GM21526 (cell line): ENCODE measurements at regions not wholly inside any gene's neighbourhood (a gene's known extent, or its start where the extent isn't known, plus 50 kb on each side); places are given as distances from the start of the nearest gene placed in this dataset.
"Not testable (repeated sequence)": the region's sequence is repeated elsewhere in the genome, so short reads cannot be mapped to it uniquely, and the experiment has no call there.

Experiments used
- ATAC-seq: cut with Tn5 transposase; IDR thresholded peaks from one replicate; pipeline ENCODE4 v1.9.1; 2021; ENCODE audit warnings: moderate library complexity; ENCODE audit not compliant: unreplicated experiment, low FRiP score

- no peak for ATAC-seq
Measured at GRCh38 chr6:115814907-115815306, 245.8 kb downstream of the FRK start.

- ATAC-seq = no peak
Measured at GRCh38 chr6:115811541-115811940, 249.2 kb downstream of the FRK start.

- no peak for ATAC-seq
Measured at GRCh38 chr6:115798229-115798628, 262.5 kb downstream of the FRK start.

- ATAC-seq = no peak
Measured at GRCh38 chr6:115796829-115797228, 263.9 kb downstream of the FRK start.

GRCh38 chr6:115796061-115796460 is 264.6 kb downstream of the FRK start:
- ATAC-seq = no peak

GRCh38 chr6:115783402-115784061 is 277.2 kb downstream of the FRK start:
- ATAC-seq = no peak

GRCh38 chr6:115782612-115783011 is 278.1 kb downstream of the FRK start:
- ATAC-seq = no peak

- ATAC-seq = no peak
Measured at GRCh38 chr6:115773741-115774140, 286.9 kb downstream of the FRK start.

DNA sequence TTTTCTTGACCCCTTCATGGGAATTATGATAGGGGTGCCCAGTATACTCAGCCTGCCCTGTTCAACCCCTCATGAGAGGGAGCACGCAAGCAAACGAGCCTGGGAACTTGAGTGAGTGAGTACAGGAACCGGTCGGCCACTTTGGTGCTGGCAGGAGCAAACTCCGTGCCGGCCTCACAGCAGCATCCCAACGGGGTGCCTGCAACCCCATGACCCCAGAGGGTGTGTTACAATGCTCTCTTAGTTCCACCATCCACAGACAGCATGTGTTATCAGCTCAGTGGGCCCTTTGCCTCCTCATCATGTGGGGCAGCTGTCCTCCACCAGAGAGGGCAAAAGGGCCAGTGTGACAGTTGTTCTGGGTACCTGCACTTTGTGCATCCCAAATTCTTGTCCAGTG is 289.8 kb downstream of the FRK start:
- ATAC-seq = no peak

- ATAC-seq = no peak
Measured at GRCh38 chr6:115768500-115768899, 292.2 kb downstream of the FRK start.

DNA sequence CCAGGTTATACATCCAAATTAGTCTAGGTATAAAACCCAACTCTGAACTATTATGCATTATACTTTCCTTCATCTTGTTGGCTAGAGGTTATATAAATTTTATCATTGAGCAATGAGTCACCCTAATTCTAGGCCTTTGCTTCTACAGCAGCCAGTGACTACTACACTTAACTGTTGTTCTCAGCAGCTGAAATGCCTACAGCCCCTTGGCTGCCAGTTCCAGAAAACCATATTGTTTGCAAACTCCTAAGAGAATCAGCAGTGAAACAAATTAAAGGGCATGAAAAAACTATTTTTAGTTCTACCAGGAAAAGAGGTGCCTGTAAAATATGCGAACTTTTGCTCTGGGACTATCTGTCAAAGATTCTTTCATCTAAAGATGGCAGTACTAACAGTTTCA is 292.8 kb downstream of the FRK start:
- ATAC-seq = no peak

DNA sequence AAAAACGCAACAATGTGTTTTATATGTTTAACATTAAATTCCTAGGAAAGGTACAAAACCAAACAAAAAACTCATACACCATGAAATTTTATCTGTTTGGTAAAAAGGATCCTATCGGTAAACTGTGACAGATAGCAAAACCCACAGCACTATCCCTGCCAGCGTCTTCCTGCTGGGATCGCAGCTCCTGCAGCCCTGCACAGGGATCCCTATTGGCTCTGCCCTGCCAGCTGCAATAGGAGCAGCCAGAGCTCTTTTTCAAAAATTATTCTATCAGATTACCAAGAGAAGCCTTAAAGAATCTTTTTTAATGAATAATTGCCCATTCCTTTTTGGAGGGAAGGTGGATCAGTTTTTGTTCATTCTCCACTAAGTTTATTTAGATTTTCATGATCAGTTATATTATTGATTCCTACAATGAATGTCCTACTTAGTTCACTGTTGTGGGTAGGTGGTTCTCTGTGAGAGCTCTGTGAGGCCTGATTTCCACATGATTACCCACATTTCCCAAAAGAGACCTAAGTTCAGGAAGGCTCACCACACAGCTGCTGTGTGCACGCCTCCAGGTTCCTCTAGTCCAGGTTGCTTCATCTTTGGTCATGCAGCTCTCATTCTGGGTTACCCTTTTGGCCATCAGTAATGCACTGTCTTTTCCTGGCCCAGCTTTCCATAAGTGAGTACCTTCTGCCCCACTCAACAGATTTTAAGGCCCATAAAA is 293.8 kb downstream of the FRK start:
- no peak for ATAC-seq

- ATAC-seq = no peak
Measured at GRCh38 chr6:115765966-115766365, 294.7 kb downstream of the FRK start.

DNA sequence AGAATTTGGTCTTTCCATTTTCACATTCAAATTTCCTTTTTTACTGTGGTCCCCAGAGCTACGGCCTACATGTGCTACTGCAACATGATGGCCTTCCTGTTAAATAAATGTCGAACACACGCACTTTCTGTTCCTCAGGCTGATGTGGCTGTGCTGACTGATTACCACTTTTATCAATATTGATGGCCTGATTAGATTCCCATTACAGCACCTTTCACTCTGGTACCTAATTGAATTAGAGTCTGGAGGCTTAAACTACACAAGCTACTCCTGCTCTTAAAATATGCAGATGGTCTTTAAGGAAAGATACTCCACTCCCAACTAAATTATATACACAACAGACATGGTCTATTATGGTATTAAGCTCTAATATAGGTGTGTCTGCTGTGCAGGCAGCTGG is 301.6 kb downstream of the FRK start:
- no peak for ATAC-seq

DNA sequence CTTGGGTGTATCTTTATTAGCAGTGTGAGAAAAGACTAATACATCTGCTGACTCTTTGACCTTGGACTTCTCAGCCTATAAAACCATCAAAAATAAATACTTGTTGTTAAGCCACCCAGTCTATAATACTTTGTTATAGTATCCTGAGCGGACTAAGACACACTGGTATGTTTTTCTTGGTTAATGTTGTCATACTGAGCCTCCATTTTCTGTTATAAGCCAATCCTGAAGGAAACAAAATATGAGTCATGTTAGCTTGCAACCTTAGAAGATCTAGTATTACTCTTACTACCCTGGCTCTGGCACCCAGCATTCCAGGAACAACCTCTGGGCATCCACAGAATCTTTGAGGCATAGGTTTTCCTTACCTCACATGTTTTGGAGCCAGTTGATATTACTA is 307.2 kb downstream of the FRK start:
- ATAC-seq = no peak

- no peak for ATAC-seq
Measured at GRCh38 chr6:115750946-115751345, 309.7 kb downstream of the FRK start.

DNA sequence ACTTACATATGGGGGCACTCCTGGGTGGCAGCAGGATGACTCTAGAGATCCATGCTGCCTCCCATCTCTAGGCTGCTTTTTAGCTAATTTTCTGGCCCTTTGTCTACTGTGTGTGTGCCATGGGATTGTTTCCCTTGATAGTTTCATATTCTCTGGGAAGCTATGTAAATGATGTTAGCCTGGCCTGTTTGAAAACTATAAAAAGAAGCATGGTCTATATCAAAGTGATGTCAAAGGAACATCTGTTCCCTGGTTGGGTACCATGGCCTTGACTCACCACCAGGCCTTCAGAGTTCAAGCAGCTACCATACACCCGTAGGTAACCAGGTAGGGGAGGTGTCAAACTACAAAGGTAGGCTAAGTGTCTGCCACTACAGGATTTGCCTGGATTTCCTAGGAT is 310.4 kb downstream of the FRK start:
- no peak for ATAC-seq

DNA sequence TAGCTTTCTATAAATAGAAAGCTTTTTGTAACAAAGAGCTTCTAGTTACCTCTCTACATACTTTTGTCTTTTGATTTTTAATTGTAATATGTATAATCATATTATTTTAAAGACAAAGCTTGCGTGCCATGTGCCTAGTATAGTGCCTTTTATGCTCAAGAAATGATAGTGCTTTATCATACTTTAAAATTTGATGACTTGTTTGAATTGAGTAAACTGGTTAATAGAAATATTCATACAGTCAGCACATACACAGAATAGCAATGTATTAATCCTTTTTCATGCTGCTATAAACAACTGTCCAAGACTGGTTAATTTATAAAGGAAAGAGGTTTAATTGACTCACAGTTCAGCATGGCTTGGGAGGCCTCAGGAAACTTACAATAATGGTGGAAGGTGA is 313.0 kb downstream of the FRK start:
- ATAC-seq = no peak

- not testable (repeated sequence) for ATAC-seq
Measured at GRCh38 chr6:115746583-115746982, 314.1 kb downstream of the FRK start.

GRCh38 chr6:115740907-115741306 is 319.8 kb downstream of the FRK start:
- no peak for ATAC-seq

GRCh38 chr6:115735610-115736009 is 325.1 kb downstream of the FRK start:
- ATAC-seq = no peak

GRCh38 chr6:115733426-115733825 is 327.3 kb downstream of the FRK start:
- ATAC-seq = no peak
